IMR-90 (cell line): ENCODE measurements at regions not wholly inside any gene's neighbourhood (a gene's known extent, or its start where the extent isn't known, plus 50 kb on each side); places are given as distances from the start of the nearest gene placed in this dataset.

Experiments
- ATAC-seq: fragments of 200-7000 bp; cut with Tn5 transposase; 2 replicates; pipeline ENCODE4 v1.9.1; 2020; ENCODE audit warnings: low read depth, mild to moderate bottlenecking, moderate library complexity
- BruUV-seq: library from RNA; stranded (reverse); fragments of 400-500 nt; replicated peaks from 2 replicates; lab custom pipeline; 2021; lab: Mats Ljungman, UMichigan
- CTCF ChIA-PET: fragments of 300-600 bp; formaldehyde crosslinking; extraction: SDS; loops from one replicate; lab custom pipeline; 2021; ENCODE audit warnings: antibody characterized with exemption; lab: Yijun Ruan, JAX
- POLR2A ChIA-PET: fragments of 300-600 bp; sonication (Branson Sonifier 250); formaldehyde crosslinking; loops from one replicate; lab custom pipeline; 2022; ENCODE audit warnings: antibody characterized with exemption; ENCODE audit not compliant: unreplicated experiment; lab: Charles Lee
- DNase-seq: peaks from one replicate; pipeline ENCODE4 v3.0.0; 2013
- H2AFZ ChIP-seq: replicated peaks from 2 replicates; pipeline ENCODE3; 2013; ENCODE audit warnings: low read length, mild to moderate bottlenecking; ENCODE audit not compliant: poor library complexity
- H2AK5ac ChIP-seq: 2 replicates; pipeline ENCODE4 v1.6.1; 2013; ENCODE audit warnings: low read depth, low read length, inconsistent platforms
- H2AK9ac ChIP-seq: replicated peaks from 2 replicates; pipeline ENCODE3; 2013; ENCODE audit warnings: mild to moderate bottlenecking, low read depth, low read length, moderate library complexity; ENCODE audit not compliant: poor library complexity
- H2BK120ac ChIP-seq: 2 replicates; pipeline ENCODE4 v1.6.1; 2013; ENCODE audit warnings: low read depth, low read length, inconsistent platforms
- H2BK15ac ChIP-seq: 3 replicates; pipeline ENCODE4 v1.6.1; 2013; ENCODE audit warnings: low read depth, low read length, inconsistent platforms
- H2BK20ac ChIP-seq: 2 replicates; pipeline ENCODE4 v1.6.1; 2013; ENCODE audit warnings: low read depth, mild to moderate bottlenecking, inconsistent platforms, low read length, moderate library complexity
- H2BK5ac ChIP-seq: 2 replicates; pipeline ENCODE4 v1.6.1; 2013; ENCODE audit warnings: mild to moderate bottlenecking, low read depth, low read length, inconsistent platforms; ENCODE audit not compliant: poor library complexity, severe bottlenecking
- H3K14ac ChIP-seq: replicated peaks from 2 replicates; pipeline ENCODE4 v1.6.1; 2013; ENCODE audit warnings: low read depth, low read length, inconsistent platforms
- H3K18ac ChIP-seq: 2 replicates; pipeline ENCODE4 v1.6.1; 2013; ENCODE audit warnings: low read depth, low read length, control low read depth
- H3K23ac ChIP-seq: 2 replicates; pipeline ENCODE4 v1.6.1; 2013; ENCODE audit warnings: low read depth, low read length, inconsistent platforms
- H3K27ac ChIP-seq: 2 replicates; pipeline ENCODE4 v1.5.1; 2013; ENCODE audit warnings: mild to moderate bottlenecking, control low read depth, low read length; ENCODE audit not compliant: insufficient read depth
- H3K27me3 ChIP-seq: 2 replicates; pipeline ENCODE4 v1.6.1; 2013; ENCODE audit warnings: low read length; ENCODE audit not compliant: control insufficient read depth, insufficient read depth
- H3K36me3 ChIP-seq: 2 replicates; pipeline ENCODE4 v1.6.1; 2013; ENCODE audit warnings: low read length, mixed read lengths; ENCODE audit not compliant: control insufficient read depth, insufficient read depth
- H3K4ac ChIP-seq: 2 replicates; pipeline ENCODE4 v1.6.1; 2013; ENCODE audit warnings: low read depth, low read length, inconsistent platforms
- H3K4me1 ChIP-seq: 2 replicates; pipeline ENCODE4 v1.6.1; 2013; ENCODE audit warnings: low read length, mixed read lengths; ENCODE audit not compliant: control insufficient read depth, insufficient read depth
- H3K4me2 ChIP-seq: 2 replicates; pipeline ENCODE4 v1.6.1; 2013; ENCODE audit warnings: low read depth, mild to moderate bottlenecking, control low read depth, low read length, moderate library complexity
- H3K4me3 ChIP-seq: 2 replicates; pipeline ENCODE4 v1.5.1; 2013; ENCODE audit warnings: low read depth, mild to moderate bottlenecking, control low read depth, low read length, moderate library complexity; ENCODE audit not compliant: insufficient read depth
- H3K56ac ChIP-seq: 2 replicates; pipeline ENCODE4 v1.6.1; 2013; ENCODE audit warnings: low read length, inconsistent platforms; ENCODE audit not compliant: insufficient read depth; ENCODE audit errors: extremely low read depth
- H3K79me1 ChIP-seq, 2 experiments: 2 replicates each; pipeline ENCODE4 v1.6.1; 2013; ENCODE audit warnings: low read length in 2 of 2, inconsistent platforms in 1 of 2, low read depth in 1 of 2
- H3K9ac ChIP-seq: 2 replicates; pipeline ENCODE4 v1.6.1; 2013; ENCODE audit warnings: low read depth, low read length, control low read depth
- H3K9me1 ChIP-seq: 2 replicates; pipeline ENCODE4 v1.6.1; 2013; ENCODE audit warnings: low read length, inconsistent platforms; ENCODE audit not compliant: insufficient read depth
- H3K9me3 ChIP-seq: 2 replicates; pipeline ENCODE4 v1.6.1; 2013; ENCODE audit warnings: low read length; ENCODE audit not compliant: control insufficient read depth, insufficient read depth
- H4K20me1 ChIP-seq: 2 replicates; pipeline ENCODE4 v1.6.1; 2013; ENCODE audit warnings: low read length, inconsistent platforms; ENCODE audit not compliant: insufficient read depth
- H4K5ac ChIP-seq: 2 replicates; pipeline ENCODE4 v1.6.1; 2013; ENCODE audit warnings: mild to moderate bottlenecking, low read depth, low read length, control low read depth
- H4K8ac ChIP-seq, 2 experiments: 2 replicates each; pipeline ENCODE4 v1.6.1; 2013; ENCODE audit warnings: low read depth in 2 of 2, low read length in 2 of 2, control low read depth in 1 of 2, inconsistent platforms in 1 of 2
- H4K91ac ChIP-seq: 2 replicates; pipeline ENCODE4 v1.6.1; 2013; ENCODE audit warnings: low read depth, low read length, inconsistent platforms; ENCODE audit not compliant: insufficient read depth
- FOS ChIP-seq: fragments of 150-350 bp; IDR thresholded peaks from 2 replicates; pipeline ENCODE4 v1.6.1; 2016; ENCODE audit warnings: low read depth, low read length
- MXI1 ChIP-seq: IDR thresholded peaks from 2 replicates; pipeline ENCODE4 v1.6.1; 2012; ENCODE audit warnings: low read depth, mild to moderate bottlenecking, low read length, moderate library complexity, borderline replicate concordance
- RCOR1 ChIP-seq: IDR thresholded peaks from 2 replicates; pipeline ENCODE4 v1.6.1; 2012; ENCODE audit warnings: mild to moderate bottlenecking, low read length, improper control_type of control experiment; ENCODE audit not compliant: insufficient replicate concordance
- RFX5 ChIP-seq: IDR thresholded peaks from 2 replicates; pipeline ENCODE4 v1.8.0; 2012; ENCODE audit warnings: low read depth, mild to moderate bottlenecking, low read length, moderate library complexity
- WGBS, 2 experiments: methylation state at CpG; one replicate each; pipeline versions ENCODE4 v1.1.5 to v1.1.7; 2013; ENCODE audit warnings: missing lambda C conversion rate in 2 of 2; ENCODE audit not compliant: insufficient read length in 1 of 2; ENCODE audit errors: extremely low coverage in 2 of 2; 5-methylcytosine and 5-hydroxymethylcytosine counted together
- dilution Hi-C: fragments of 300-500 bp; cut with HindIII; formaldehyde crosslinking; loops from one replicate; pipeline ENCODE4 v1.14.3; 2018; ENCODE audit warnings: low sequenced_read_pairs; ENCODE audit not compliant: unreplicated experiment
- in situ Hi-C: fragments of 300-500 bp; cut with MboI; formaldehyde crosslinking; loops from 3 replicates; pipeline ENCODE4 v1.14.3; 2019; ENCODE audit warnings: low sequenced_read_pairs, inconsistent platforms, mixed read lengths
- intact Hi-C: fragments of 100-400 bp; cut with micrococcal nuclease; formaldehyde crosslinking; loops from 2 replicates; pipeline ENCODE4 v1.10.0; 2022

GRCh38 chr2:16719485-16719808 is 53.8 kb upstream of the CYRIA start:
- no CpG with 5 or more reads among the region's 3 CpGs for WGBS, 2 experiments
- CTCF ChIA-PET = interaction anchor here (1.0 kb wide), 1 partner anchor 13 kb away, joined by 4 read pairs; no protein-coding TSS in a partner anchor

More at GRCh38 chr2:16719485-16719808, 53.8 kb upstream of the CYRIA start:
- no peak overlapping the region for H2BK120ac ChIP-seq
- DNase-seq (no peak), ATAC-seq (no peak)
- H2BK5ac ChIP-seq = no peak overlapping the region
- no peaks in the 10 kb centered on the region for H3K36me3 ChIP-seq
- no peaks in the 10 kb centered on the region for H3K9me1 ChIP-seq
- H2AK9ac ChIP-seq = no peak overlapping the region
- H4K91ac ChIP-seq = no peak overlapping the region
- H3K27me3 ChIP-seq = peaks cover 2% of the 10 kb centered on the region; the same call in 1 of the 2 replicates
- in situ Hi-C loops = no loop called here
- no peak overlapping the region for H3K18ac ChIP-seq
- no peak overlapping the region for H3K14ac ChIP-seq
- no peak overlapping the region for H3K4ac ChIP-seq
- H4K5ac ChIP-seq = no peak overlapping the region
- H3K4me1 ChIP-seq = no peaks in the 10 kb centered on the region
- no peaks in the 10 kb centered on the region for H3K9me3 ChIP-seq
- H3K27ac ChIP-seq = no peak overlapping the region
- H3K56ac ChIP-seq = no peak overlapping the region
- no peak overlapping the region for H3K4me3 ChIP-seq
- no peaks in the 10 kb centered on the region for H3K79me1 ChIP-seq
- H4K8ac ChIP-seq = no peak overlapping the region
- no peaks in the 10 kb centered on the region for H4K20me1 ChIP-seq
- no peak overlapping the region for H3K23ac ChIP-seq
- no peak overlapping the region for H2BK15ac ChIP-seq
- no peak overlapping the region for H2AK5ac ChIP-seq
- BruUV-seq = no TSS peak
- no peak overlapping the region for H3K4me2 ChIP-seq
- no peak overlapping the region for H3K9ac ChIP-seq
- dilution Hi-C loops = no loop called here
- POLR2A ChIA-PET = no interaction called here
- no peak overlapping the region for H2BK20ac ChIP-seq
- intact Hi-C loops = no loop called here
- H2AFZ ChIP-seq = no peak overlapping the region
- TF ChIP-seq RFX5 (no peak), FOS (no peak), RCOR1 (no peak), MXI1 (no peak)
